Right lobe of liver (tissue), 6 donors: ENCODE measurements at regions not wholly inside any gene's neighbourhood (a gene's known extent, or its start where the extent isn't known, plus 50 kb on each side); places are given as distances from the start of the nearest gene placed in this dataset.

Experiments
- ATAC-seq, 4 donors: fragments of 200-7000 bp; cut with Tn5 transposase; one replicate each; pipeline ENCODE4 v1.9.1; 2020; ENCODE audit warnings: mild to moderate bottlenecking in 4 of 4, moderate library complexity in 4 of 4
- DNase-seq, 3 donors: peaks; one replicate each; pipeline ENCODE4 v3.0.0-alpha.2; 2020
- H3K27ac ChIP-seq, 3 donors: fragments of 200-600 bp; one replicate each; pipeline ENCODE4 v1.8.0; 2022
- H3K27me3 ChIP-seq, 2 donors: fragments of 200-600 bp; one replicate each; pipeline ENCODE4 v1.8.0; 2022
- H3K36me3 ChIP-seq, 4 donors: fragments of 200-600 bp; sonication (generic) in 1 of 4; one replicate each; pipeline versions ENCODE4 v1.5.1 to v1.8.0; 2017 to 2022; ENCODE audit warnings: control low read depth in 1 of 4
- H3K4me1 ChIP-seq, 4 donors: fragments of 200-600 bp; sonication (generic) in 1 of 4; one replicate each; pipeline versions ENCODE4 v1.5.1 to v1.8.0; 2017 to 2022; ENCODE audit warnings: control low read depth in 1 of 4
- H3K4me3 ChIP-seq, 3 donors: fragments of 200-600 bp; one replicate each; pipeline ENCODE4 v1.8.0; 2022
- H3K9me3 ChIP-seq, 4 donors: fragments of 200-600 bp; sonication (generic) in 1 of 4; one replicate each; pipeline versions ENCODE4 v1.5.1 to v1.8.0; 2017 to 2022; ENCODE audit warnings: control low read depth in 1 of 4
- CTCF ChIP-seq, 4 donors: fragments of 200-600 bp in 3 of 4; fragments of 450-650 bp in 1 of 4; IDR thresholded peaks; one replicate each; pipeline versions ENCODE4 v1.5.1 to v1.8.0; 2016 to 2022; ENCODE audit warnings: antibody characterized with exemption in 4 of 4, mild to moderate bottlenecking in 2 of 4
- POLR2A ChIP-seq: fragments of 450-650 bp; IDR thresholded peaks from one replicate; pipeline ENCODE4 v1.6.1; 2017; ENCODE audit warnings: antibody characterized with exemption, mild to moderate bottlenecking
- WGBS: methylation state at CpG from one replicate; pipeline ENCODE4 v1.1.6; 2018; ENCODE audit warnings: low coverage, low lambda C conversion rate; ENCODE audit not compliant: insufficient coverage; ENCODE audit errors: missing lambda C conversion rate; 5-methylcytosine and 5-hydroxymethylcytosine counted together
- intact Hi-C, 2 donors: fragments of 100-400 bp; cut with DNase I; formaldehyde crosslinking; loops; one replicate each; pipeline versions ENCODE4 v1.11.2 to v1.14.1; 2022
- donor health status: DM: no; HTN: yes; CAD: no.
- donor health status: DM: no; HTN: no; CAD: no.
- donor health status: DM: no; HTN: no; CAD: no.
- donor health status: DM: no; HTN: yes; CAD: no.
- donor health status: DM: no; HTN: yes; CAD: no.

GRCh38 chr1:22284906-22285548, 142.1 kb upstream of the WNT4 start:
- ATAC-seq (no peak), DNase-seq (no peak)
- Histone ChIP-seq H3K4me1 (no peaks in the 10 kb centered on the region), H3K27me3 (no peaks in the 10 kb centered on the region), H3K36me3 (no peaks in the 10 kb centered on the region), H3K27ac (no peak overlapping the region), H3K4me3 (no peak overlapping the region), H3K9me3 (no peaks in the 10 kb centered on the region)
- no CpG with 5 or more reads among the region's 15 CpGs for WGBS
- TF ChIP-seq POLR2A (no peak), CTCF (IDR thresholded peaks at IDR 0.05) (no peak)
- intact Hi-C loops: no loop called here

- Histone ChIP-seq H3K4me1 (no peaks in the 10 kb centered on the region), H3K9me3 (no peaks in the 10 kb centered on the region), H3K27me3 (no peaks in the 10 kb centered on the region), H3K4me3 (no peak overlapping the region), H3K27ac (no peak overlapping the region), H3K36me3 (no peaks in the 10 kb centered on the region)
- intact Hi-C loops: no loop called here
- TF ChIP-seq CTCF (IDR thresholded peaks at IDR 0.05) (no peak), POLR2A (no peak)
- WGBS: 92% methylated on average over 10 of the region's 37 CpGs
- ATAC-seq: peak in 3 of 4 donors; percentile 10 to 46 (median 38)
- DNase-seq: no peak
Measured at GRCh38 chr1:22285549-22286396, 142.9 kb upstream of the WNT4 start.

- ATAC-seq: no peak
- Histone ChIP-seq H3K27ac (no peak overlapping the region), H3K36me3 (no peaks in the 10 kb centered on the region), H3K27me3 (no peaks in the 10 kb centered on the region), H3K4me1 (no peaks in the 10 kb centered on the region), H3K9me3 (no peaks in the 10 kb centered on the region), H3K4me3 (no peak overlapping the region)
- no peak for TF ChIP-seq CTCF (IDR thresholded peaks at IDR 0.05)
- no peak for TF ChIP-seq POLR2A
- intact Hi-C loops: no loop called here
- WGBS: 33% methylated on average over 1 of the region's 2 CpGs
- no peak for DNase-seq
Measured at GRCh38 chr1:22286491-22286890, 143.6 kb upstream of the WNT4 start.

- Histone ChIP-seq H3K27ac (no peak overlapping the region), H3K27me3 (no peaks in the 10 kb centered on the region), H3K4me3 (no peak overlapping the region), H3K9me3 (no peaks in the 10 kb centered on the region), H3K4me1 (no peaks in the 10 kb centered on the region), H3K36me3 (no peaks in the 10 kb centered on the region)
- WGBS: 69% methylated on average over 3 of the region's 3 CpGs
- no peak for ATAC-seq
- DNase-seq: no peak
- TF ChIP-seq CTCF (IDR thresholded peaks at IDR 0.05): no peak
- intact Hi-C loops: no loop called here
Measured at GRCh38 chr1:22287273-22287672, 144.4 kb upstream of the WNT4 start.
